Trophoblast cell (in vitro differentiated cells and primary cell): ENCODE measurements at regions not wholly inside any gene's neighbourhood (a gene's known extent, or its start where the extent isn't known, plus 50 kb on each side); places are given as distances from the start of the nearest gene placed in this dataset.
A peak's percentile ranks its signal among the peaks of the same experiment; 100 is the strongest.

ENCODE experiments used
- DNase-seq, 2 donors: peaks; one replicate each; pipeline ENCODE4 v3.0.0-alpha.2; 2016
- H2AFZ ChIP-seq: 2 replicates; pipeline ENCODE4 v1.6.1; 2013; ENCODE audit warnings: low read length, moderate library complexity, mild to moderate bottlenecking; ENCODE audit not compliant: insufficient read depth, poor library complexity
- H2AK5ac ChIP-seq: 2 replicates; pipeline ENCODE4 v1.6.1; 2013; ENCODE audit warnings: mild to moderate bottlenecking, low read length
- H2BK120ac ChIP-seq: 2 replicates; pipeline ENCODE4 v1.6.1; 2013; ENCODE audit warnings: low read length, mild to moderate bottlenecking, moderate library complexity; ENCODE audit not compliant: insufficient read depth, poor library complexity
- H2BK12ac ChIP-seq: 2 replicates; pipeline ENCODE4 v1.6.1; 2013; ENCODE audit warnings: mild to moderate bottlenecking, low read length, moderate library complexity
- H2BK5ac ChIP-seq: 2 replicates; pipeline ENCODE4 v1.6.1; 2013; ENCODE audit warnings: low read length, low read depth, moderate library complexity, mild to moderate bottlenecking; ENCODE audit not compliant: poor library complexity
- H3K14ac ChIP-seq: 2 replicates; pipeline ENCODE4 v1.6.1; 2013; ENCODE audit warnings: mild to moderate bottlenecking, low read length
- H3K18ac ChIP-seq: 2 replicates; pipeline ENCODE4 v1.6.1; 2013; ENCODE audit warnings: mild to moderate bottlenecking, low read length
- H3K23ac ChIP-seq: 2 replicates; pipeline ENCODE4 v1.6.1; 2013; ENCODE audit warnings: low read length
- H3K27ac ChIP-seq: 2 replicates; pipeline ENCODE4 v1.5.1; 2013; ENCODE audit warnings: low read depth, mild to moderate bottlenecking, inconsistent platforms, low read length, moderate library complexity
- H3K27me3 ChIP-seq: 2 replicates; pipeline ENCODE4 v1.6.1; 2013; ENCODE audit warnings: inconsistent platforms, mild to moderate bottlenecking, low read length, moderate library complexity; ENCODE audit not compliant: insufficient read depth
- H3K36me3 ChIP-seq, 2 experiments: 1 replicate in 1 of 2; 2 replicates in 1 of 2; pipeline ENCODE4 v1.6.1; 2013; ENCODE audit warnings: low read length in 2 of 2, mild to moderate bottlenecking in 2 of 2, moderate library complexity in 1 of 2; ENCODE audit not compliant: insufficient read depth in 2 of 2, control insufficient read depth in 1 of 2
- H3K4ac ChIP-seq: 2 replicates; pipeline ENCODE4 v1.6.1; 2013; ENCODE audit warnings: low read depth, mild to moderate bottlenecking, low read length, moderate library complexity
- H3K4me1 ChIP-seq, 2 experiments: 1 replicate in 1 of 2; 2 replicates in 1 of 2; pipeline ENCODE4 v1.6.1; 2013; ENCODE audit warnings: low read length in 2 of 2, mild to moderate bottlenecking in 2 of 2, moderate library complexity in 1 of 2; ENCODE audit not compliant: insufficient read depth in 2 of 2, control insufficient read depth in 1 of 2
- H3K4me2 ChIP-seq: 2 replicates; pipeline ENCODE4 v1.6.1; 2013; ENCODE audit warnings: inconsistent platforms, mild to moderate bottlenecking, low read length, moderate library complexity
- H3K4me3 ChIP-seq: 2 replicates; pipeline ENCODE4 v1.5.1; 2013; ENCODE audit warnings: mild to moderate bottlenecking, low read depth, low read length, inconsistent platforms
- H3K79me1 ChIP-seq: one replicate; pipeline ENCODE4 v1.6.1; 2013; ENCODE audit warnings: low read length
- H3K79me2 ChIP-seq: 2 replicates; pipeline ENCODE4 v1.6.1; 2013; ENCODE audit warnings: low read length, mild to moderate bottlenecking; ENCODE audit not compliant: control insufficient read depth, insufficient read depth, poor library complexity
- H3K9ac ChIP-seq: 2 replicates; pipeline ENCODE4 v1.6.1; 2013; ENCODE audit warnings: mild to moderate bottlenecking, low read length
- H3K9me3 ChIP-seq: 2 replicates; pipeline ENCODE4 v1.6.1; 2013; ENCODE audit warnings: low read depth, mild to moderate bottlenecking, control low read depth, inconsistent platforms, low read length; ENCODE audit not compliant: insufficient read depth
- H4K12ac ChIP-seq: 2 replicates; pipeline ENCODE4 v1.6.1; 2013; ENCODE audit warnings: low read depth, mild to moderate bottlenecking, low read length, moderate library complexity
- H4K8ac ChIP-seq: 2 replicates; pipeline ENCODE4 v1.6.1; 2013; ENCODE audit warnings: low read depth, mild to moderate bottlenecking, low read length, moderate library complexity
- H4K91ac ChIP-seq: one replicate; pipeline ENCODE4 v1.6.1; 2013; ENCODE audit warnings: low read depth, mild to moderate bottlenecking, low read length, moderate library complexity
- WGBS: extraction: QIAGEN DNeasy Blood & Tissue Kit; methylation state at CpG from one replicate; pipeline ENCODE4 v1.1.7; 2013; ENCODE audit warnings: missing lambda C conversion rate; ENCODE audit not compliant: insufficient read length, insufficient coverage; ENCODE audit errors: extremely low coverage; 5-methylcytosine and 5-hydroxymethylcytosine counted together

GRCh38 chr18:45332871-45333270 lies 282.4 kb upstream of the SLC14A2 start:
- Histone ChIP-seq H3K4me1 (peaks cover 2% of the 10 kb centered on the region in 2 experiments), H2AFZ (no peak overlapping the region), H3K18ac (no peak overlapping the region), H2BK12ac (no peak overlapping the region), H3K4me3 (no peak overlapping the region), H3K9me3 (no peaks in the 10 kb centered on the region), H4K8ac (no peak overlapping the region), H4K91ac (no peak overlapping the region), H3K14ac (no peak overlapping the region), H2BK5ac (no peak overlapping the region), H2AK5ac (no peak overlapping the region), H3K4ac (no peak overlapping the region), H3K4me2 (no peak overlapping the region), H3K79me1 (no peaks in the 10 kb centered on the region), H3K27ac (no peak overlapping the region), H3K36me3 (no peaks in the 10 kb centered on the region), H3K23ac (no peak overlapping the region), H3K9ac (no peak overlapping the region), H2BK120ac (no peak overlapping the region), H3K27me3 (no peaks in the 10 kb centered on the region), H3K79me2 (no peaks in the 10 kb centered on the region), H4K12ac (no peak overlapping the region)
- WGBS = no CpG with 5 or more reads among the region's 1 CpG
- no peak for DNase-seq

GRCh38 chr18:45334191-45334590 lies 281.1 kb upstream of the SLC14A2 start:
- Histone ChIP-seq H2BK5ac (no peak overlapping the region), H3K27ac (no peak overlapping the region), H2BK12ac (no peak overlapping the region), H3K9ac (no peak overlapping the region), H3K79me2 (no peaks in the 10 kb centered on the region), H3K23ac (no peak overlapping the region), H2AFZ (no peak overlapping the region), H4K8ac (no peak overlapping the region), H3K27me3 (no peaks in the 10 kb centered on the region), H3K18ac (no peak overlapping the region), H4K91ac (no peak overlapping the region), H3K4me1 (peaks cover 2% of the 10 kb centered on the region in 2 experiments), H3K4me3 (no peak overlapping the region), H3K79me1 (no peaks in the 10 kb centered on the region), H2AK5ac (no peak overlapping the region), H3K36me3 (no peaks in the 10 kb centered on the region), H3K14ac (no peak overlapping the region), H4K12ac (no peak overlapping the region), H3K4ac (no peak overlapping the region), H3K9me3 (no peaks in the 10 kb centered on the region), H3K4me2 (no peak overlapping the region), H2BK120ac (no peak overlapping the region)
- no CpG with 5 or more reads among the region's 1 CpG for WGBS
- DNase-seq = peak in 1 of 2 donors; percentile 8

- no CpG with 5 or more reads among the region's 4 CpGs for WGBS
- DNase-seq = no peak
- H3K79me1 ChIP-seq = no peaks in the 10 kb centered on the region
- H4K12ac ChIP-seq = no peak overlapping the region
- H3K9me3 ChIP-seq = no peaks in the 10 kb centered on the region
- peaks cover 2% of the 10 kb centered on the region in 2 experiments for H3K4me1 ChIP-seq
- no peak overlapping the region for H4K8ac ChIP-seq
- H3K14ac ChIP-seq = no peak overlapping the region
- no peak overlapping the region for H3K18ac ChIP-seq
- no peak overlapping the region for H2AK5ac ChIP-seq
- no peaks in the 10 kb centered on the region for H3K36me3 ChIP-seq
- peak overlapping the region; percentile 38 for H2BK12ac ChIP-seq
- H2BK120ac ChIP-seq = no peak overlapping the region
- H3K4ac ChIP-seq = no peak overlapping the region
- H4K91ac ChIP-seq = no peak overlapping the region
- H3K23ac ChIP-seq = no peak overlapping the region
- no peak overlapping the region for H3K9ac ChIP-seq
- H3K4me2 ChIP-seq = no peak overlapping the region
- H2BK5ac ChIP-seq = no peak overlapping the region
- H3K27me3 ChIP-seq = no peaks in the 10 kb centered on the region
- no peak overlapping the region for H3K4me3 ChIP-seq
- no peak overlapping the region for H3K27ac ChIP-seq
- no peaks in the 10 kb centered on the region for H3K79me2 ChIP-seq
- H2AFZ ChIP-seq = no peak overlapping the region
Measured at GRCh38 chr18:45335282-45336043, 279.8 kb upstream of the SLC14A2 start.

- no peak overlapping the region for H2BK120ac ChIP-seq
- peaks cover 2% of the 10 kb centered on the region in 2 experiments for H3K4me1 ChIP-seq
- H3K14ac ChIP-seq = no peak overlapping the region
- no peak overlapping the region for H3K9ac ChIP-seq
- H3K79me1 ChIP-seq = no peaks in the 10 kb centered on the region
- H2BK5ac ChIP-seq = no peak overlapping the region
- H3K27me3 ChIP-seq = no peaks in the 10 kb centered on the region
- no peak overlapping the region for H3K18ac ChIP-seq
- no CpG with 5 or more reads among the region's 1 CpG for WGBS
- no peak overlapping the region for H3K4me2 ChIP-seq
- H3K79me2 ChIP-seq = no peaks in the 10 kb centered on the region
- H3K36me3 ChIP-seq = no peaks in the 10 kb centered on the region
- H4K91ac ChIP-seq = no peak overlapping the region
- no peak overlapping the region for H3K27ac ChIP-seq
- H2AK5ac ChIP-seq = no peak overlapping the region
- H2BK12ac ChIP-seq = no peak overlapping the region
- H2AFZ ChIP-seq = no peak overlapping the region
- no peak overlapping the region for H4K12ac ChIP-seq
- no peak overlapping the region for H4K8ac ChIP-seq
- no peak for DNase-seq
- H3K9me3 ChIP-seq = no peaks in the 10 kb centered on the region
- no peak overlapping the region for H3K23ac ChIP-seq
- no peak overlapping the region for H3K4me3 ChIP-seq
- H3K4ac ChIP-seq = no peak overlapping the region
Measured at GRCh38 chr18:45336448-45336847, 278.8 kb upstream of the SLC14A2 start.
